NCI-H128 (cell line): ENCODE measurements at regions not wholly inside any gene's neighbourhood (a gene's known extent, or its start where the extent isn't known, plus 50 kb on each side); places are given as distances from the start of the nearest gene placed in this dataset.
"Not testable (repeated sequence)": the region's sequence is repeated elsewhere in the genome, so short reads cannot be mapped to it uniquely, and the experiment has no call there.

ENCODE experiments used
- DNase-seq: peaks from one replicate; lab custom pipeline; 2025; ENCODE audit not compliant: unreplicated experiment; lab: John Stamatoyannopoulos, UW

GRCh38 chr9:13823026-13823425 is 490.9 kb downstream of the NFIB start:
- no peak for DNase-seq

GRCh38 chr9:13817754-13818278 is 496.1 kb downstream of the NFIB start:
- no peak for DNase-seq

- DNase-seq = no peak
Observed at GRCh38 chr9:13816837-13817236, 497.1 kb downstream of the NFIB start.

GRCh38 chr9:13814647-13815400 is 499.1 kb downstream of the NFIB start:
- no peak for DNase-seq

- no peak for DNase-seq
Observed at GRCh38 chr9:13811876-13812275, 502.1 kb downstream of the NFIB start.

- no peak for DNase-seq
Observed at GRCh38 chr9:13810510-13810909, 503.4 kb downstream of the NFIB start.

- no peak for DNase-seq
Observed at GRCh38 chr9:13809401-13809800, 504.5 kb downstream of the NFIB start.

- DNase-seq = no peak
Observed at GRCh38 chr9:13807118-13807517, 506.8 kb downstream of the NFIB start.

GRCh38 chr9:13806714-13807113 is 507.2 kb downstream of the NFIB start:
- DNase-seq = no peak

GRCh38 chr9:13805546-13805945 is 508.4 kb downstream of the NFIB start:
- DNase-seq = no peak

- no peak for DNase-seq
Observed at GRCh38 chr9:13804532-13804931, 509.4 kb downstream of the NFIB start.

GRCh38 chr9:13800776-13801175 is 513.2 kb downstream of the NFIB start:
- no peak for DNase-seq

- DNase-seq = not testable (repeated sequence)
Observed at GRCh38 chr9:13797701-13798100, 516.2 kb downstream of the NFIB start.

GRCh38 chr9:13791816-13792215 is 512.3 kb upstream of the MPDZ start:
- DNase-seq = no peak

GRCh38 chr9:13790055-13790454 is 510.6 kb upstream of the MPDZ start:
- DNase-seq = no peak

GRCh38 chr9:13787234-13787833 is 507.8 kb upstream of the MPDZ start:
- DNase-seq = no peak

GRCh38 chr9:13786711-13787110 is 507.2 kb upstream of the MPDZ start:
- DNase-seq = no peak

- DNase-seq = no peak
Observed at GRCh38 chr9:13786131-13786530, 506.6 kb upstream of the MPDZ start.

GRCh38 chr9:13779106-13779505 is 499.6 kb upstream of the MPDZ start:
- DNase-seq = no peak

GRCh38 chr9:13778631-13779030 is 499.1 kb upstream of the MPDZ start:
- DNase-seq = peak; percentile 59

- no peak for DNase-seq
Observed at GRCh38 chr9:13770956-13771355, 491.5 kb upstream of the MPDZ start.

GRCh38 chr9:13769641-13770040 is 490.1 kb upstream of the MPDZ start:
- no peak for DNase-seq

- no peak for DNase-seq
Observed at GRCh38 chr9:13769006-13769405, 489.5 kb upstream of the MPDZ start.
